ENCODE measurements at regions not wholly inside any gene's neighbourhood (a gene's known extent, or its start where the extent isn't known, plus 50 kb on each side); places are given as distances from the start of the nearest gene placed in this dataset.

DNA sequence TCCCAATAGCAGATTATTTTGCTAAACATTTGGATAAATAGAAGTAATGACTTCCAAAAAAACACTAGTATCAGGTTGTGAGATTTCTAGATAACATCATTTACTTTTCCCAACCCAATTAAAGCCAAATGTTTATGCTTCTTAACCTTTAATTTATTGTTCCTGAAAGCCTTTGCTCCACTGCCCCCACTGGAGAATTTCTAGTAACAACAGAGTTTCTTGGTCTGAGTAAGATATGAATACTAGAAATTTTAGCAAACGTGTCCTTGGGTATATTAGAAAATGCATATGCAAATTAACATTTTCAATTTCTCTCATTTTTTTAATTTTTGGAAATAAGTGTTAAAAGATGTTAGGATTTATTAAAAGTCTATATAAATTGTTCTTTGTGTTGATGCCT lies 958.0 kb upstream of the PHF14 start:
- Mint-ChIP-seq H3K36me3 (ENCODE audit: low read depth) (peaks cover 2% of the 10 kb centered on the region), H3K4me1 (no peaks in the 10 kb centered on the region), H3K9me3 (peaks cover 5% of the 10 kb centered on the region), H3K27ac (ENCODE audit: unreplicated experiment) (no peak overlapping the region), H3K4me3 (no peak overlapping the region), H3K27me3 (ENCODE audit: low read depth) (no peaks in the 10 kb centered on the region)
- DNase-seq (ENCODE audit: low read depth, low spot score): no peak
- TF ChIP-seq, protein P1, sequence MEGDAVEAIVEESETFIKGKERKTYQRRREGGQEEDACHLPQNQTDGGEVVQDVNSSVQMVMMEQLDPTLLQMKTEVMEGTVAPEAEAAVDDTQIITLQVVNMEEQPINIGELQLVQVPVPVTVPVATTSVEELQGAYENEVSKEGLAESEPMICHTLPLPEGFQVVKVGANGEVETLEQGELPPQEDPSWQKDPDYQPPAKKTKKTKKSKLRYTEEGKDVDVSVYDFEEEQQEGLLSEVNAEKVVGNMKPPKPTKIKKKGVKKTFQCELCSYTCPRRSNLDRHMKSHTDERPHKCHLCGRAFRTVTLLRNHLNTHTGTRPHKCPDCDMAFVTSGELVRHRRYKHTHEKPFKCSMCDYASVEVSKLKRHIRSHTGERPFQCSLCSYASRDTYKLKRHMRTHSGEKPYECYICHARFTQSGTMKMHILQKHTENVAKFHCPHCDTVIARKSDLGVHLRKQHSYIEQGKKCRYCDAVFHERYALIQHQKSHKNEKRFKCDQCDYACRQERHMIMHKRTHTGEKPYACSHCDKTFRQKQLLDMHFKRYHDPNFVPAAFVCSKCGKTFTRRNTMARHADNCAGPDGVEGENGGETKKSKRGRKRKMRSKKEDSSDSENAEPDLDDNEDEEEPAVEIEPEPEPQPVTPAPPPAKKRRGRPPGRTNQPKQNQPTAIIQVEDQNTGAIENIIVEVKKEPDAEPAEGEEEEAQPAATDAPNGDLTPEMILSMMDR (conservative IDR thresholded peaks at IDR 0.05): no peak

DNA sequence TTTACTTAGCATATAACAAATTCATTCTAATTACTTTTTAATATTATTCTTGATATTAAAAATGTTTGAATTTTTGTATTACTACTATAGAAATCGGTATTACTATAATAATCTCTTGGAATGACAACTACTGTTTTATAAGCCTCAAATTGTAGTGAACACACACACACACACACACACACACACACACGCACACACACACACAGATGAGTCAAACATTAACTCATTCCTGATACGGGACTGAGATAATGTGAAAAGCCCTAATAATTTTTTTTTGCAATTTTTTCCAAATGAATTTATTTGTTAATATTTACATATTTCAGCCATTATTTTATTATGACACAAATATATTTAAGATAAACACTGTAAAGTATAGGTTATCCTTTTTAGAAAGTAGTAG lies 951.2 kb upstream of the PHF14 start:
- no peak for DNase-seq (ENCODE audit: low read depth, low spot score)
- Mint-ChIP-seq H3K4me1 (no peaks in the 10 kb centered on the region), H3K36me3 (ENCODE audit: low read depth) (no peaks in the 10 kb centered on the region), H3K27me3 (ENCODE audit: low read depth) (no peaks in the 10 kb centered on the region), H3K9me3 (peaks cover 4% of the 10 kb centered on the region), H3K4me3 (no peak overlapping the region), H3K27ac (ENCODE audit: unreplicated experiment) (no peak overlapping the region)
- TF ChIP-seq, protein P1 (conservative IDR thresholded peaks at IDR 0.05): no peak

- DNase-seq (ENCODE audit: low read depth, low spot score): no peak
- Mint-ChIP-seq H3K4me3 (no peak overlapping the region), H3K27me3 (ENCODE audit: low read depth) (no peaks in the 10 kb centered on the region), H3K27ac (ENCODE audit: unreplicated experiment) (no peak overlapping the region), H3K36me3 (ENCODE audit: low read depth) (no peaks in the 10 kb centered on the region), H3K9me3 (peaks cover 4% of the 10 kb centered on the region), H3K4me1 (no peaks in the 10 kb centered on the region)
- TF ChIP-seq, protein P1 (conservative IDR thresholded peaks at IDR 0.05): peak; percentile 39
Measured at GRCh38 chr7:10022957-10023356, 950.7 kb upstream of the PHF14 start.

- TF ChIP-seq, protein P1 (conservative IDR thresholded peaks at IDR 0.05): no peak
- Mint-ChIP-seq H3K4me3 (no peak overlapping the region), H3K4me1 (no peaks in the 10 kb centered on the region), H3K27ac (ENCODE audit: unreplicated experiment) (no peak overlapping the region), H3K36me3 (ENCODE audit: low read depth) (no peaks in the 10 kb centered on the region), H3K27me3 (ENCODE audit: low read depth) (no peaks in the 10 kb centered on the region), H3K9me3 (no peaks in the 10 kb centered on the region)
- no peak for DNase-seq (ENCODE audit: low read depth, low spot score)
Measured at GRCh38 chr7:10034843-10035556, 938.7 kb upstream of the PHF14 start.

GRCh38 chr7:10036693-10037092 lies 937.0 kb upstream of the PHF14 start:
- H3K27ac Mint-ChIP-seq (ENCODE audit: unreplicated experiment): no peak overlapping the region
- no peaks in the 10 kb centered on the region for H3K27me3 Mint-ChIP-seq (ENCODE audit: low read depth)
- no peak for DNase-seq (ENCODE audit: low read depth, low spot score)
- H3K4me1 Mint-ChIP-seq: no peaks in the 10 kb centered on the region
- H3K36me3 Mint-ChIP-seq (ENCODE audit: low read depth): no peaks in the 10 kb centered on the region
- H3K9me3 Mint-ChIP-seq: no peaks in the 10 kb centered on the region
- H3K4me3 Mint-ChIP-seq: no peak overlapping the region
- TF ChIP-seq, protein P1 (conservative IDR thresholded peaks at IDR 0.05): no peak

Measured in neural crest cell (in vitro differentiated cells).